ENCODE measurements at regions not wholly inside any gene's neighbourhood (a gene's known extent, or its start where the extent isn't known, plus 50 kb on each side); places are given as distances from the start of the nearest gene placed in this dataset.

DNA sequence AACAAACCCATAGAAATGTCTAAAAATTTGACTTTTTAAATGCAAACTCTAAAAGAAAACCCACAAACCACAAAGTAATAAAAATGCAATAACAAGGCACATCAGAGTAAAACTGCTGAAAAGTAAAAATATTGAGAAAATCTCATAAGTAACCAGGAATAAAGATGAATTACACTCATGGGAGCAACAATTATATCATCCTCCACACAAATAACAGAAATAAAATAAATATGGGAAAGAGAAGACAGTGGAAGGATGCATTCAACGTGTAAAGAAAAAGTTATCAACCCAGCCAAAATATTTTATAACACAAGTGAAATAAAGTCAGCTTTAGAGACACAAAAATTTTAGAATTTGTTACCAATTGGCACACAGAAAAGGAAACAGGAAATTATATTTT, 1420.2 kb downstream of the PCDH18 start:
- no peak for FAIRE-seq
- WGBS (ENCODE audit: missing lambda C conversion rate) = 23% methylated on average over 1 of the region's 1 CpG
- ChIA-PET CTCF (no interaction called here), POLR2A (no interaction called here)
- H3K27ac ChIP-seq = no peak overlapping the region
- TF ChIP-seq KDM1A (IDR thresholded peaks at IDR 0.05; ENCODE audit: low read depth) (no peak), FOSB (CRISPR knock-in tag; IDR thresholded peaks at IDR 0.05) (no peak), EHF (CRISPR knock-in tag; IDR thresholded peaks at IDR 0.05) (no peak), POLR2A (IDR thresholded peaks at IDR 0.05; ENCODE audit: low read length) (no peak), HOXB13 (CRISPR knock-in tag; IDR thresholded peaks at IDR 0.05; ENCODE audit: low read depth) (no peak)
- TF ChIP-seq, protein P1, sequence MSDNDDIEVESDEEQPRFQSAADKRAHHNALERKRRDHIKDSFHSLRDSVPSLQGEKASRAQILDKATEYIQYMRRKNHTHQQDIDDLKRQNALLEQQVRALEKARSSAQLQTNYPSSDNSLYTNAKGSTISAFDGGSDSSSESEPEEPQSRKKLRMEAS (IDR thresholded peaks at IDR 0.05) = no peak
- H3K4me1 ChIP-seq = no peaks in the 10 kb centered on the region
- no peak overlapping the region for H3K4me3 ChIP-seq
- DNase-seq (ENCODE audit: low read depth in 1 of 2, low spot score in 1 of 2) = no peak
- no peak for ATAC-seq
- no peak overlapping the region for H3K4me2 ChIP-seq
- H3K9me3 ChIP-seq = no peaks in the 10 kb centered on the region

DNA sequence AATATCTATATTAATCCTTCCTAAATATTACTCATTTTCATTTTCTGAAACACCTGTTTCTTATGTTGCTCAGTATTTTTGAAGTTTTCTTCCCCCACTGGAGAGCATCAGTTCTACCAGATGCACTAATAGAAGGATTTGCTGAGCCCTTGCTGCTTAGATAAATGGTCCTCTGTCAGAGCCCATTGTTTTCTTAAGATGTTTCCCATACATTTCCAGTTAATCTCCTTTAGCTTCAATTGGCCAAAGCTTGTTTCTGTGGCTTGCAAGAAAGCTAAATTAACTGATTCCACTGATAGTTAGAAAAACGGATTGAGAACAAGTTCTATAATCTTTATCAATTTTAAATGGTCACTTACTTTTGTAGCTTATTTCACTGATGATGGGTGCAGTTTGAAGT, 1425.5 kb downstream of the PCDH18 start:
- ChIA-PET POLR2A (no interaction called here), CTCF (no interaction called here)
- no peak overlapping the region for H3K27ac ChIP-seq
- 4% methylated on average over 1 of the region's 1 CpG for WGBS (ENCODE audit: missing lambda C conversion rate)
- H3K4me1 ChIP-seq = no peaks in the 10 kb centered on the region
- FAIRE-seq (no peak), ATAC-seq (no peak), DNase-seq (ENCODE audit: low read depth in 1 of 2, low spot score in 1 of 2) (no peak)
- H3K4me2 ChIP-seq = no peak overlapping the region
- H3K9me3 ChIP-seq = no peaks in the 10 kb centered on the region
- TF ChIP-seq ESRRA (IDR thresholded peaks at IDR 0.05; ENCODE audit: borderline replicate concordance, low read length) (no peak), KDM1A (IDR thresholded peaks at IDR 0.05; ENCODE audit: low read depth) (no peak), HOXB13 (CRISPR knock-in tag; IDR thresholded peaks at IDR 0.05; ENCODE audit: low read depth) (no peak), EP300 (IDR thresholded peaks at IDR 0.05) (no peak), GATA3 (IDR thresholded peaks at IDR 0.05; ENCODE audit: borderline replicate concordance) (no peak), RCOR1 (IDR thresholded peaks at IDR 0.05; ENCODE audit: low read depth, low read length) (no peak), HDAC2 (IDR thresholded peaks at IDR 0.05) (no peak), CHD4 (IDR thresholded peaks at IDR 0.05; ENCODE audit: borderline replicate concordance) (no peak), FOSB (CRISPR knock-in tag; IDR thresholded peaks at IDR 0.05) (no peak), CBX8 (IDR thresholded peaks at IDR 0.05) (no peak)
- TF ChIP-seq, protein P2, sequence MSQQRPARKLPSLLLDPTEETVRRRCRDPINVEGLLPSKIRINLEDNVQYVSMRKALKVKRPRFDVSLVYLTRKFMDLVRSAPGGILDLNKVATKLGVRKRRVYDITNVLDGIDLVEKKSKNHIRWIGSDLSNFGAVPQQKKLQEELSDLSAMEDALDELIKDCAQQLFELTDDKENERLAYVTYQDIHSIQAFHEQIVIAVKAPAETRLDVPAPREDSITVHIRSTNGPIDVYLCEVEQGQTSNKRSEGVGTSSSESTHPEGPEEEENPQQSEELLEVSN (IDR thresholded peaks at IDR 0.05; ENCODE audit: borderline replicate concordance, low read depth) = no peak
- TF ChIP-seq, protein P1 (IDR thresholded peaks at IDR 0.05) = no peak
- TF ChIP-seq, protein P3, sequence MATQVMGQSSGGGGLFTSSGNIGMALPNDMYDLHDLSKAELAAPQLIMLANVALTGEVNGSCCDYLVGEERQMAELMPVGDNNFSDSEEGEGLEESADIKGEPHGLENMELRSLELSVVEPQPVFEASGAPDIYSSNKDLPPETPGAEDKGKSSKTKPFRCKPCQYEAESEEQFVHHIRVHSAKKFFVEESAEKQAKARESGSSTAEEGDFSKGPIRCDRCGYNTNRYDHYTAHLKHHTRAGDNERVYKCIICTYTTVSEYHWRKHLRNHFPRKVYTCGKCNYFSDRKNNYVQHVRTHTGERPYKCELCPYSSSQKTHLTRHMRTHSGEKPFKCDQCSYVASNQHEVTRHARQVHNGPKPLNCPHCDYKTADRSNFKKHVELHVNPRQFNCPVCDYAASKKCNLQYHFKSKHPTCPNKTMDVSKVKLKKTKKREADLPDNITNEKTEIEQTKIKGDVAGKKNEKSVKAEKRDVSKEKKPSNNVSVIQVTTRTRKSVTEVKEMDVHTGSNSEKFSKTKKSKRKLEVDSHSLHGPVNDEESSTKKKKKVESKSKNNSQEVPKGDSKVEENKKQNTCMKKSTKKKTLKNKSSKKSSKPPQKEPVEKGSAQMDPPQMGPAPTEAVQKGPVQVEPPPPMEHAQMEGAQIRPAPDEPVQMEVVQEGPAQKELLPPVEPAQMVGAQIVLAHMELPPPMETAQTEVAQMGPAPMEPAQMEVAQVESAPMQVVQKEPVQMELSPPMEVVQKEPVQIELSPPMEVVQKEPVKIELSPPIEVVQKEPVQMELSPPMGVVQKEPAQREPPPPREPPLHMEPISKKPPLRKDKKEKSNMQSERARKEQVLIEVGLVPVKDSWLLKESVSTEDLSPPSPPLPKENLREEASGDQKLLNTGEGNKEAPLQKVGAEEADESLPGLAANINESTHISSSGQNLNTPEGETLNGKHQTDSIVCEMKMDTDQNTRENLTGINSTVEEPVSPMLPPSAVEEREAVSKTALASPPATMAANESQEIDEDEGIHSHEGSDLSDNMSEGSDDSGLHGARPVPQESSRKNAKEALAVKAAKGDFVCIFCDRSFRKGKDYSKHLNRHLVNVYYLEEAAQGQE (IDR thresholded peaks at IDR 0.05) = no peak
- TF ChIP-seq, protein P4, sequence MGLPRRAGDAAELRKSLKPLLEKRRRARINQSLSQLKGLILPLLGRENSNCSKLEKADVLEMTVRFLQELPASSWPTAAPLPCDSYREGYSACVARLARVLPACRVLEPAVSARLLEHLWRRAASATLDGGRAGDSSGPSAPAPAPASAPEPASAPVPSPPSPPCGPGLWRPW (IDR thresholded peaks at IDR 0.05) = no peak
- TF ChIP-seq, protein P5, sequence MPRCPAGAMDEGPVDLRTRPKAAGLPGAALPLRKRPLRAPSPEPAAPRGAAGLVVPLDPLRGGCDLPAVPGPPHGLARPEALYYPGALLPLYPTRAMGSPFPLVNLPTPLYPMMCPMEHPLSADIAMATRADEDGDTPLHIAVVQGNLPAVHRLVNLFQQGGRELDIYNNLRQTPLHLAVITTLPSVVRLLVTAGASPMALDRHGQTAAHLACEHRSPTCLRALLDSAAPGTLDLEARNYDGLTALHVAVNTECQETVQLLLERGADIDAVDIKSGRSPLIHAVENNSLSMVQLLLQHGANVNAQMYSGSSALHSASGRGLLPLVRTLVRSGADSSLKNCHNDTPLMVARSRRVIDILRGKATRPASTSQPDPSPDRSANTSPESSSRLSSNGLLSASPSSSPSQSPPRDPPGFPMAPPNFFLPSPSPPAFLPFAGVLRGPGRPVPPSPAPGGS (IDR thresholded peaks at IDR 0.05) = no peak
- TF ChIP-seq, protein P6, sequence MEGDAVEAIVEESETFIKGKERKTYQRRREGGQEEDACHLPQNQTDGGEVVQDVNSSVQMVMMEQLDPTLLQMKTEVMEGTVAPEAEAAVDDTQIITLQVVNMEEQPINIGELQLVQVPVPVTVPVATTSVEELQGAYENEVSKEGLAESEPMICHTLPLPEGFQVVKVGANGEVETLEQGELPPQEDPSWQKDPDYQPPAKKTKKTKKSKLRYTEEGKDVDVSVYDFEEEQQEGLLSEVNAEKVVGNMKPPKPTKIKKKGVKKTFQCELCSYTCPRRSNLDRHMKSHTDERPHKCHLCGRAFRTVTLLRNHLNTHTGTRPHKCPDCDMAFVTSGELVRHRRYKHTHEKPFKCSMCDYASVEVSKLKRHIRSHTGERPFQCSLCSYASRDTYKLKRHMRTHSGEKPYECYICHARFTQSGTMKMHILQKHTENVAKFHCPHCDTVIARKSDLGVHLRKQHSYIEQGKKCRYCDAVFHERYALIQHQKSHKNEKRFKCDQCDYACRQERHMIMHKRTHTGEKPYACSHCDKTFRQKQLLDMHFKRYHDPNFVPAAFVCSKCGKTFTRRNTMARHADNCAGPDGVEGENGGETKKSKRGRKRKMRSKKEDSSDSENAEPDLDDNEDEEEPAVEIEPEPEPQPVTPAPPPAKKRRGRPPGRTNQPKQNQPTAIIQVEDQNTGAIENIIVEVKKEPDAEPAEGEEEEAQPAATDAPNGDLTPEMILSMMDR (IDR thresholded peaks at IDR 0.05) = no peak
- H3K4me3 ChIP-seq = no peak overlapping the region

All from A549 (cell line).